ENCODE measurements at regions not wholly inside any gene's neighbourhood (a gene's known extent, or its start where the extent isn't known, plus 50 kb on each side); places are given as distances from the start of the nearest gene placed in this dataset.

GRCh38 chr1:187474336-187474735, 645.6 kb downstream of the PLA2G4A start:
- TF ChIP-seq EZH2 (IDR thresholded peaks at IDR 0.05; ENCODE audit: insufficient read depth, poor library complexity, severe bottlenecking) (no peak), EZH2phosphoT487 (IDR thresholded peaks at IDR 0.05; ENCODE audit: insufficient read depth, low read depth) (no peak)
